ENCODE measurements at regions not wholly inside any gene's neighbourhood (a gene's known extent, or its start where the extent isn't known, plus 50 kb on each side); places are given as distances from the start of the nearest gene placed in this dataset.

GRCh38 chr4:123856689-123857545, 460.3 kb downstream of the SPRY1 start:
- Histone ChIP-seq H3K27ac (ENCODE audit: low read length) (no peak overlapping the region), H3F3A (ENCODE audit: insufficient read depth, low read length, poor library complexity, severe bottlenecking) (no peaks in the 10 kb centered on the region), H3K27me3 (ENCODE audit: insufficient read depth, low read depth, low read length) (no peaks in the 10 kb centered on the region), H3K79me2 (replicated peaks; ENCODE audit: insufficient read depth, low read length) (no peaks in the 10 kb centered on the region), H3K9me3 (ENCODE audit: low read length) (no peaks in the 10 kb centered on the region), H3K9me2 (ENCODE audit: insufficient read depth, low read length) (no peaks in the 10 kb centered on the region), H3K4me3 (ENCODE audit: low read length) (peak overlapping the region; percentile 49), H4K20me1 (ENCODE audit: insufficient read depth) (no peaks in the 10 kb centered on the region), H3K36me3 (ENCODE audit: insufficient read depth, low read length) (no peaks in the 10 kb centered on the region), H2AFZ (ENCODE audit: low read depth, low read length) (no peak overlapping the region), H3K9ac (ENCODE audit: low read length) (no peak overlapping the region), H3K4me2 (ENCODE audit: low read length) (peak overlapping the region; percentile 45)
- TF ChIP-seq EP300 (conservative IDR thresholded peaks at IDR 0.05; ENCODE audit: poor library complexity, severe bottlenecking) (peak; percentile 15), RAD21 (conservative IDR thresholded peaks at IDR 0.05) (no peak), SMC3 (conservative IDR thresholded peaks at IDR 0.05; ENCODE audit: poor library complexity) (no peak), EZH2 (IDR thresholded peaks at IDR 0.05; ENCODE audit: borderline replicate concordance, insufficient read depth, low read length, poor library complexity, severe bottlenecking) (no peak), REST (IDR thresholded peaks at IDR 0.05; ENCODE audit: borderline replicate concordance) (no peak), MXI1 (conservative IDR thresholded peaks at IDR 0.05; ENCODE audit: poor library complexity, severe bottlenecking) (no peak), TAF1 (IDR thresholded peaks at IDR 0.05; ENCODE audit: low read depth) (no peak), POLR2AphosphoS5 (IDR thresholded peaks at IDR 0.05) (no peak)
- TF ChIP-seq, protein P1, sequence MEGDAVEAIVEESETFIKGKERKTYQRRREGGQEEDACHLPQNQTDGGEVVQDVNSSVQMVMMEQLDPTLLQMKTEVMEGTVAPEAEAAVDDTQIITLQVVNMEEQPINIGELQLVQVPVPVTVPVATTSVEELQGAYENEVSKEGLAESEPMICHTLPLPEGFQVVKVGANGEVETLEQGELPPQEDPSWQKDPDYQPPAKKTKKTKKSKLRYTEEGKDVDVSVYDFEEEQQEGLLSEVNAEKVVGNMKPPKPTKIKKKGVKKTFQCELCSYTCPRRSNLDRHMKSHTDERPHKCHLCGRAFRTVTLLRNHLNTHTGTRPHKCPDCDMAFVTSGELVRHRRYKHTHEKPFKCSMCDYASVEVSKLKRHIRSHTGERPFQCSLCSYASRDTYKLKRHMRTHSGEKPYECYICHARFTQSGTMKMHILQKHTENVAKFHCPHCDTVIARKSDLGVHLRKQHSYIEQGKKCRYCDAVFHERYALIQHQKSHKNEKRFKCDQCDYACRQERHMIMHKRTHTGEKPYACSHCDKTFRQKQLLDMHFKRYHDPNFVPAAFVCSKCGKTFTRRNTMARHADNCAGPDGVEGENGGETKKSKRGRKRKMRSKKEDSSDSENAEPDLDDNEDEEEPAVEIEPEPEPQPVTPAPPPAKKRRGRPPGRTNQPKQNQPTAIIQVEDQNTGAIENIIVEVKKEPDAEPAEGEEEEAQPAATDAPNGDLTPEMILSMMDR (IDR thresholded peaks at IDR 0.05; ENCODE audit: poor library complexity, severe bottlenecking) = peak; percentile 27

DNA sequence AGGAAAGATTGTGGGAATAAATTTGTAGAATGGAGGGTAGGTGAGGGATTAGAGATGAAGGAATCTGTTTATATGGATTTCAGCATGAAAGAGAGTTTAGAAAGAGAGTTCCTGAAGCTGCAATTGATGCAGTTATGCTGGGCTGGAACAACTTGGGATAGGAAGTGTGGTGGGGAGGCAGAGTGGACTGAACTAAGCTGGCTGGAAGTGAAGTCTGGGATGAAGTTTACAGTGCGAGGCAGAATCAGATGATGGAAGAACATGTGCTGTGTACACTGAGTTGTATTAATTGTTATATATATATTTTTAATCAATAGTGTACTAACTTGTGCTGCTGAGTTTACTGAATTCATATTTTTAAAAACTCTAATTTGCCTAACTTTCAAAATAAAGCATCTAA, 461.9 kb downstream of the SPRY1 start:
- Histone ChIP-seq H3K4me2 (ENCODE audit: low read length) (no peak overlapping the region), H3K27ac (ENCODE audit: low read length) (no peak overlapping the region), H2AFZ (ENCODE audit: low read depth, low read length) (no peak overlapping the region), H3F3A (ENCODE audit: insufficient read depth, low read length, poor library complexity, severe bottlenecking) (no peaks in the 10 kb centered on the region), H3K79me2 (replicated peaks; ENCODE audit: insufficient read depth, low read length) (no peaks in the 10 kb centered on the region), H3K27me3 (ENCODE audit: insufficient read depth, low read depth, low read length) (no peaks in the 10 kb centered on the region), H3K9me2 (ENCODE audit: insufficient read depth, low read length) (no peaks in the 10 kb centered on the region), H3K9me3 (ENCODE audit: low read length) (no peaks in the 10 kb centered on the region), H4K20me1 (ENCODE audit: insufficient read depth) (no peaks in the 10 kb centered on the region), H3K9ac (ENCODE audit: low read length) (no peak overlapping the region), H3K36me3 (ENCODE audit: insufficient read depth, low read length) (no peaks in the 10 kb centered on the region), H3K4me3 (ENCODE audit: low read length) (no peak overlapping the region)
- TF ChIP-seq SMC3 (conservative IDR thresholded peaks at IDR 0.05; ENCODE audit: poor library complexity) (no peak), RAD21 (conservative IDR thresholded peaks at IDR 0.05) (no peak), POLR2AphosphoS5 (IDR thresholded peaks at IDR 0.05) (no peak)

Data from neural cell (in vitro differentiated cells).